CD8-positive, alpha-beta memory T cell (primary cell): ENCODE measurements at regions not wholly inside any gene's neighbourhood (a gene's known extent, or its start where the extent isn't known, plus 50 kb on each side); places are given as distances from the start of the nearest gene placed in this dataset.
"Not testable (repeated sequence)": the region's sequence is repeated elsewhere in the genome, so short reads cannot be mapped to it uniquely, and the experiment has no call there.

Experiments
- CTCF ChIA-PET: fragments of 350-600 bp; sonication (Branson Sonifier 250); formaldehyde crosslinking; loops from one replicate; lab custom pipeline; 2021; ENCODE audit warnings: antibody characterized with exemption; lab: Charles Lee
- POLR2A ChIA-PET: fragments of 350-600 bp; sonication (Branson Sonifier 250); formaldehyde crosslinking; loops from one replicate; lab custom pipeline; 2021; ENCODE audit warnings: antibody characterized with exemption; lab: Charles Lee
- DNase-seq, 5 donors: peaks; one replicate each; pipeline versions ENCODE4 v3.0.0 to v3.0.0-alpha.2; 2020 to 2022; ENCODE audit warnings: mixed read lengths in 1 of 5
- H3K27ac ChIP-seq: one replicate; pipeline ENCODE4 v1.7.0; 2013; ENCODE audit warnings: low read depth, mild to moderate bottlenecking, low read length, moderate library complexity
- H3K27me3 ChIP-seq: 2 replicates; pipeline ENCODE4 v1.7.0; 2013; ENCODE audit warnings: low read length, mild to moderate bottlenecking; ENCODE audit not compliant: insufficient read depth, poor library complexity, severe bottlenecking
- H3K36me3 ChIP-seq: 2 replicates; pipeline ENCODE4 v1.7.0; 2013; ENCODE audit warnings: mild to moderate bottlenecking, low read length, moderate library complexity; ENCODE audit not compliant: insufficient read depth
- H3K4me1 ChIP-seq: 2 replicates; pipeline ENCODE4 v1.7.0; 2013; ENCODE audit warnings: mild to moderate bottlenecking, low read length, moderate library complexity; ENCODE audit not compliant: insufficient read depth
- H3K4me3 ChIP-seq: 2 replicates; pipeline ENCODE4 v1.7.0; 2013; ENCODE audit warnings: mild to moderate bottlenecking, low read length
- H3K9me3 ChIP-seq: 2 replicates; pipeline ENCODE4 v1.7.0; 2013; ENCODE audit warnings: mild to moderate bottlenecking, low read length
- H3K27ac Mint-ChIP-seq, 8 donors: one replicate each; pipeline ENCODE4 v1.8.0; 2020 to 2021; ENCODE audit warnings: mixed read lengths in 8 of 8, mild to moderate bottlenecking in 6 of 8, inconsistent platforms in 3 of 8, moderate library complexity in 3 of 8
- H3K27me3 Mint-ChIP-seq, 2 donors: one replicate each; pipeline ENCODE4 v1.8.0; 2020 to 2021; ENCODE audit warnings: mixed read lengths in 2 of 2, mild to moderate bottlenecking in 1 of 2, moderate library complexity in 1 of 2
- H3K36me3 Mint-ChIP-seq, 3 donors: one replicate each; pipeline ENCODE4 v1.8.0; 2020 to 2021; ENCODE audit warnings: mixed read lengths in 3 of 3, inconsistent platforms in 1 of 3, mild to moderate bottlenecking in 1 of 3
- H3K4me1 Mint-ChIP-seq, 3 donors: one replicate each; pipeline ENCODE4 v1.8.0; 2020 to 2021; ENCODE audit warnings: mixed read lengths in 3 of 3, inconsistent platforms in 1 of 3, mild to moderate bottlenecking in 1 of 3
- H3K4me3 Mint-ChIP-seq, 7 donors: one replicate each; pipeline ENCODE4 v1.8.0; 2020 to 2021; ENCODE audit warnings: mixed read lengths in 7 of 7, mild to moderate bottlenecking in 6 of 7, moderate library complexity in 4 of 7, inconsistent platforms in 2 of 7
- H3K9me3 Mint-ChIP-seq, 5 donors: one replicate each; pipeline ENCODE4 v1.8.0; 2020 to 2022; ENCODE audit warnings: mixed read lengths in 5 of 5, mild to moderate bottlenecking in 3 of 5, moderate library complexity in 2 of 5, inconsistent platforms in 1 of 5

DNA sequence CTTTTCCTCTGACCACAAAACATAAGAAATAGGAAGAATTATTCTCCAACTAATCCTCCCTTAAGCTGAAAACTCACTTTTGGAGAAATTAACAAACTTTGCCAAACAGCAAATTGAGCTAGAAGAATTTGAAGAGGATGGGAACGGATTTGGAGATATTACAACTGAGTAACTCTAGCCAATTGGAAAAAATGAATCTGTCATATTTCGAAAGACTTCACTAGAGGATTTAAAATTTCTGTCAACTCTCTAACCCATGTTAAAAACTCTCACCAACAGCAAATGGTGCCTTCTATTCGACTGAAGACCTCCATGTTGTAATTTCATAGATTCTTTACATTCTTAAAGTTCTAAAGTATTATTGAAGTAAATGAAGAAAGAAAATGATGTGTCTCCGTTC is 414.2 kb downstream of the RMST start:
- DNase-seq = no peak
- H3K27me3 Mint-ChIP-seq = no peaks in the 10 kb centered on the region
- peaks cover 0 to 10% (median 0%) of the 10 kb centered on the region in 5 donors for H3K9me3 Mint-ChIP-seq
- H3K27ac Mint-ChIP-seq = no peak overlapping the region
- Histone ChIP-seq H3K27ac (no peak overlapping the region), H3K4me3 (no peak overlapping the region), H3K27me3 (no peaks in the 10 kb centered on the region), H3K36me3 (no peaks in the 10 kb centered on the region), H3K4me1 (no peaks in the 10 kb centered on the region), H3K9me3 (no peaks in the 10 kb centered on the region)
- H3K4me1 Mint-ChIP-seq = no peaks in the 10 kb centered on the region
- H3K36me3 Mint-ChIP-seq = no peaks in the 10 kb centered on the region
- POLR2A ChIA-PET = no interaction called here
- H3K4me3 Mint-ChIP-seq = no peak overlapping the region
- CTCF ChIA-PET = no interaction called here

DNA sequence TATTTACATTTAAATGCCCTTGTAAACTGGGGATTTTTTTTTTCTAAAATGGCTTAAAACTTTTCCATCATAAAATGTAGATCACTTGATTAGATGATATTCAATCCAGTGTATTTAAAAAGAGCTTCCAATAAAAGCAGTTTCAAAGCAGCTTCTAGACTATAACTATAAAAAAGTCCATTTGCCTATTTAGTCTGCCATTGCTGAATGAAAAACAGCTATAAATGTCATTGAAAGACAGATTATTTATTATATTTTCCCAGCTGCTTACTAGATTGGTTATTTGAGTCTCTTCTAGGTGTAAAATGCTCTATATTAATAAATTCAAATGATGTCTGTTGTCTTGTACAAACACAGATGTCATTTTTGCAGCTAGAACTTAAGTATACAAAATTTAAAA is 414.8 kb downstream of the RMST start:
- peaks cover 0 to 10% (median 3%) of the 10 kb centered on the region in 5 donors for H3K9me3 Mint-ChIP-seq
- H3K27me3 Mint-ChIP-seq = no peaks in the 10 kb centered on the region
- H3K27me3 ChIP-seq = no peaks in the 10 kb centered on the region
- H3K4me1 ChIP-seq = no peaks in the 10 kb centered on the region
- no peaks in the 10 kb centered on the region for H3K36me3 ChIP-seq
- H3K27ac ChIP-seq = no peak overlapping the region
- POLR2A ChIA-PET = no interaction called here
- no peak overlapping the region for H3K4me3 Mint-ChIP-seq
- no peak overlapping the region for H3K4me3 ChIP-seq
- no peak for DNase-seq
- no peaks in the 10 kb centered on the region for H3K9me3 ChIP-seq
- no peaks in the 10 kb centered on the region for H3K4me1 Mint-ChIP-seq
- CTCF ChIA-PET = no interaction called here
- no peaks in the 10 kb centered on the region for H3K36me3 Mint-ChIP-seq
- no peak overlapping the region for H3K27ac Mint-ChIP-seq

- no peaks in the 10 kb centered on the region for H3K36me3 ChIP-seq
- H3K4me1 Mint-ChIP-seq = no peaks in the 10 kb centered on the region
- H3K27me3 ChIP-seq = no peaks in the 10 kb centered on the region
- no peaks in the 10 kb centered on the region for H3K27me3 Mint-ChIP-seq
- H3K36me3 Mint-ChIP-seq = no peaks in the 10 kb centered on the region
- no peaks in the 10 kb centered on the region for H3K9me3 ChIP-seq
- H3K27ac Mint-ChIP-seq = no peak overlapping the region
- peaks cover 2 to 3% (median 3%) of the 10 kb centered on the region in 5 donors for H3K9me3 Mint-ChIP-seq
- H3K4me3 ChIP-seq = no peak overlapping the region
- no peak overlapping the region for H3K27ac ChIP-seq
- no peak for DNase-seq
- no peak overlapping the region for H3K4me3 Mint-ChIP-seq
- no peaks in the 10 kb centered on the region for H3K4me1 ChIP-seq
- CTCF ChIA-PET = interaction anchor here (1.1 kb wide), 1 partner anchor 59 kb away, joined by 3 read pairs; no protein-coding TSS in a partner anchor
- POLR2A ChIA-PET = no interaction called here
Measured at GRCh38 chr12:97886511-97887176, 424.0 kb downstream of the RMST start.

- POLR2A ChIA-PET, H3K4me1 ChIP-seq, H3K9me3 Mint-ChIP-seq, H3K36me3 Mint-ChIP-seq, DNase-seq, H3K9me3 ChIP-seq, H3K4me1 Mint-ChIP-seq, H3K36me3 ChIP-seq, H3K27me3 ChIP-seq, H3K4me3 ChIP-seq, H3K27ac ChIP-seq, H3K4me3 Mint-ChIP-seq, CTCF ChIA-PET, H3K27me3 Mint-ChIP-seq, H3K27ac Mint-ChIP-seq: not testable (repeated sequence)
Measured at GRCh38 chr12:97897881-97898280, 435.3 kb downstream of the RMST start.

GRCh38 chr12:97899529-97899928 is 436.9 kb downstream of the RMST start:
- ChIA-PET POLR2A (no interaction called here), CTCF (no interaction called here)
- Mint-ChIP-seq H3K36me3 (no peaks in the 10 kb centered on the region), H3K4me1 (no peaks in the 10 kb centered on the region), H3K9me3 (peaks cover 0 to 7% (median 3%) of the 10 kb centered on the region in 5 donors), H3K27ac (no peak overlapping the region), H3K27me3 (no peaks in the 10 kb centered on the region), H3K4me3 (no peak overlapping the region)
- H3K27ac ChIP-seq = no peak overlapping the region
- no peaks in the 10 kb centered on the region for H3K9me3 ChIP-seq
- no peaks in the 10 kb centered on the region for H3K4me1 ChIP-seq
- no peaks in the 10 kb centered on the region for H3K27me3 ChIP-seq
- DNase-seq = no peak
- H3K36me3 ChIP-seq = no peaks in the 10 kb centered on the region
- H3K4me3 ChIP-seq = no peak overlapping the region

DNA sequence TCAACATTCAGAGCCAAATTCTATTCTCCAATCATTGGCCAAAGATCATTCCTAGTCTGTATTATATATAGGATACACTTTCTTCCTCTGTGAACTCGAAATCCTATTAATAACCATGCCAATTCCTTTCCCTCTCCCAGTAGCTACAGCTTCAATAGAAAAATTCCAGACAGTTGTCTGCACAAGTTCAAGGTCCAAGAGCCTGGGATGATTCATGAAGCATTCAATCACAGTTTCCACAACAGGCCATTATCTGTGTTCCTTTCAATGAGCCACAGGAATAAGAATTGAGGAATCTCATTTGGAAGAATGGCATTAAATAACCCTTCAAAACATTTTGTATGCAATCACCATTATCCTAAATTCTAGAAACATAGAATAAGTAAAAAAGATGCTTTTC is 437.4 kb downstream of the RMST start:
- Mint-ChIP-seq H3K4me1 (no peaks in the 10 kb centered on the region), H3K27me3 (no peaks in the 10 kb centered on the region), H3K36me3 (no peaks in the 10 kb centered on the region), H3K9me3 (peaks cover 0 to 7% (median 3%) of the 10 kb centered on the region in 5 donors), H3K4me3 (no peak overlapping the region), H3K27ac (no peak overlapping the region)
- H3K4me1 ChIP-seq = no peaks in the 10 kb centered on the region
- CTCF ChIA-PET = no interaction called here
- no peak overlapping the region for H3K27ac ChIP-seq
- H3K4me3 ChIP-seq = no peak overlapping the region
- no peak for DNase-seq
- H3K27me3 ChIP-seq = no peaks in the 10 kb centered on the region
- no peaks in the 10 kb centered on the region for H3K9me3 ChIP-seq
- POLR2A ChIA-PET = no interaction called here
- H3K36me3 ChIP-seq = no peaks in the 10 kb centered on the region

DNA sequence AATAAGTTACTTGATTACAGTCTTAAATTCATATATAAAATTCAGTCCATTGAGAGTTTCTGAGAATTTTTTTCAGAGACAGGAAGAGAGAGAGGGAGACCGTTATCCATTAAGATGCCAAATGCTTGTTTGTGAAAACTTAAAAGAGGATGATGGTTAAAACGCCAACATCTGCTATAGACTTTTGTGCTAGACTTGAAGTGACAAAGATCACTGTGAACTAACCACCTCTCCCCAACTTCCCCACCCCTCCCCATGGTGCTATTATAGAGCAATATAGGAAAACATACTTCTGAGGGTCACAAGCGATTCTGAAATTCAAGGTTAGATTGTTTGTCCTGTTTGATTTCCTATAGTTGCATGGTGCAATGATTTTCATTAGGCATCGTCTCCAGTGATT is 440.8 kb downstream of the RMST start:
- Mint-ChIP-seq H3K27me3 (no peaks in the 10 kb centered on the region), H3K4me3 (no peak overlapping the region), H3K36me3 (no peaks in the 10 kb centered on the region), H3K27ac (no peak overlapping the region), H3K9me3 (peaks cover 0 to 7% (median 3%) of the 10 kb centered on the region in 5 donors), H3K4me1 (no peaks in the 10 kb centered on the region)
- CTCF ChIA-PET = no interaction called here
- no peak overlapping the region for H3K27ac ChIP-seq
- H3K4me3 ChIP-seq = no peak overlapping the region
- H3K27me3 ChIP-seq = no peaks in the 10 kb centered on the region
- POLR2A ChIA-PET = no interaction called here
- no peak for DNase-seq
- H3K36me3 ChIP-seq = no peaks in the 10 kb centered on the region
- H3K9me3 ChIP-seq = no peaks in the 10 kb centered on the region
- no peaks in the 10 kb centered on the region for H3K4me1 ChIP-seq

DNA sequence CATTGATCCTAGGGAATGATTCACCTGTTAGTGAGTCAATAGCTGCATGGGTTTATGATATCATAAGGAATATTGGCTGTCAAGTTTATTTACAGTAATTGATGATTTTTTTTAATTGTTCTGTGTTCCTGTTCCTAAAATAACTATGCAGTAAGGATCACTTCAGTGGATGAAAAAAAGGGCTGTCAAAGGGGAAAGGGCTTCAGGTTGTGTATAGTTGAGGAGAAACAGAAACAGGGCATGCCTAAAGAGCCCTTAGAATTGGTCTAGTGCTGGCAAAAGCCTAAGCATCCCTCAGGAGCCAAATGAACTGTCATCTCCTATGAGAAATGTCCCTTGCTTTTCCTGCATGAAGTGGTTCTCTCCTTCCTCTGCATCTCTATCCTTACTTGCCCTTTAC is 444.9 kb downstream of the RMST start:
- H3K4me3 Mint-ChIP-seq = no peak overlapping the region
- POLR2A ChIA-PET = no interaction called here
- no peak overlapping the region for H3K27ac Mint-ChIP-seq
- no peaks in the 10 kb centered on the region for H3K27me3 Mint-ChIP-seq
- CTCF ChIA-PET = no interaction called here
- Histone ChIP-seq H3K27ac (no peak overlapping the region), H3K27me3 (no peaks in the 10 kb centered on the region), H3K4me3 (no peak overlapping the region), H3K4me1 (no peaks in the 10 kb centered on the region), H3K9me3 (no peaks in the 10 kb centered on the region), H3K36me3 (no peaks in the 10 kb centered on the region)
- H3K9me3 Mint-ChIP-seq = peaks cover 0 to 1% (median 0%) of the 10 kb centered on the region in 5 donors
- H3K4me1 Mint-ChIP-seq = no peaks in the 10 kb centered on the region
- H3K36me3 Mint-ChIP-seq = no peaks in the 10 kb centered on the region
- no peak for DNase-seq
